Stimulated activated CD4-positive, alpha-beta T cell treated with anti-CD3 and anti-CD28 coated beads, TNF-alpha, amount 100 ng/mL, for 1 hour (primary cell): ENCODE measurements at regions not wholly inside any gene's neighbourhood (a gene's known extent, or its start where the extent isn't known, plus 50 kb on each side); places are given as distances from the start of the nearest gene placed in this dataset.

Experiments
- DNase-seq, 3 donors: peaks; one replicate each; pipeline ENCODE4 v3.0.0-alpha.2; 2020; ENCODE audit warnings: low read depth in 3 of 3, low spot score in 1 of 3

DNA sequence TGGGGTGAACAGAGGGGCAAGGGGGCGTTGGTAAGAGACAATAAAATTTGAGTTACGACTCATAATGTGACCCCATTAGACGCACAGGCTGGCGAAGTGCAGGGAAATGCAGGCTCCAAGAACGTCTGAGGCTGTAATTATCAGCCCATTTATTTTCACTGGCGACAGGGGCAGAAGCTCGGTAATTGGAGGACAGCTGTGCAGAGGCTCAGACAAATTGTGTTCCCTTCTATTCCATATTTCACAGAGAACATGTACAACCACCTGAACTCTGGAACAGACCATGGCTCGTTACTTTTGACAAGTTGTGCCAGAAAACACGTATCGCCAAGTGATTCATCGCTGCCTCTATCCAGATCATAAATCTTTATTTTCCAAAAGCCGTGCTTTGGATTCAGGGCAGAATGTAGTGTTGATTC is 137.3 kb upstream of the FRMD4A start:
- no peak for DNase-seq

DNA sequence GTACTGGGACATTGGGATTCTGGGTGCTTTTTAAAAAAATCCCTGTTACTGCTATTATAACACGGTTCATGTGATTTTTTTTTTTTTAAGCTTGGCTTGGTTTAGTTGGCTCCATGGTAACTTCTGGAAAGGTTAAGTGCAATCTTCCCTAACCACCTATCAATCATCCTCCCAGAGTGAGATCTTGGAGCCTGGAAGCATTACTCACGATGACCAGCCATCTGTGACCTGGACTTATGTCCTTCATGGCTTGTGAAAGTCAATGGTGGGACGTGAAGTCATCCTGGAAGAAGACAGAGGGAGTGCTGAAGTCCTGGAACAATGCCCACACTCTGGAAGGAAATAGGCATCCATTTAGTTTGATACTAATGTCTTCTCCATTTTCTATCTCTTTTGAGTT is 135.5 kb upstream of the FRMD4A start:
- no peak for DNase-seq

- DNase-seq, result no peak
Measured at GRCh38 chr10:14460447-14460846, 129.7 kb upstream of the FRMD4A start.

DNA sequence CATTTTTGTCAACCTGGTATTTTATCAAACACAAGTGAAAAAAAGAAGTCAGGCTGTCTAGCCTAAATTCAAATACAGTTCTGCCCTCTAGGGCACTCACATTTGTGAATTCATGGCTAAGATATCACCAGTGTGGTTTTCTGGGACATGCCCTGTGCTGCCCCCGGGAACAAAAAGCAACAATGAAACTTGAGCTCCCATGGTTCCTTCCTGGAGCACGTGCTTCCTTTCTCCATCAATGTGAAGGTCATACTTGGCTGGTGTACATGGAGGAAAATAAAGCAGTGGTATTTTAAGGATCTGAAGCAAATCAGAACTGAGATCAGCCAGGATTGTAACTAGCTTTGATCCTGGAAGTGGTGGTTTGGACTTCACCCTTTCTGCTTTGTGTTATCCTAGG is 128.9 kb upstream of the FRMD4A start:
- no peak for DNase-seq

DNA sequence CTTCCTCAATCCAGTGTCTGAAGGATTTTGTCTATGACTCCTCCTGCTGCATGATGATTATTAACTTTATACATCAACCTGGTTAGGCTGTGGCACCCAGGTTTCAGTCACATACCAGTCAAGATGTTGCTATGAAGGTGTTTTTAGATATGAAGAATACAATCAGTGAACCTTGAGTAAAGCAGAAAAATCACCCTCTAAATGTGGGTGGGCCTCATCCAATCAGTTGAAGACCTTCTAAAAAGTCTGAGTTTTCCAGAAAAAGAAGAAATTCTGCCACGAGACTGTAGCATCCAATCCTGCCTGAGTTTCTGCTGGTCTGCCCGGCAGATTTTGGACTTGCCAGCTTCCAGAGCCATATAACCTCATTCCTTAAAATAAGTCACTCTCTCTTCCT is 126.1 kb upstream of the FRMD4A start:
- no peak for DNase-seq

GRCh38 chr10:14456218-14456869 is 125.6 kb upstream of the FRMD4A start:
- DNase-seq, result no peak

- DNase-seq, result no peak
Measured at GRCh38 chr10:14454629-14455028, 123.9 kb upstream of the FRMD4A start.

DNA sequence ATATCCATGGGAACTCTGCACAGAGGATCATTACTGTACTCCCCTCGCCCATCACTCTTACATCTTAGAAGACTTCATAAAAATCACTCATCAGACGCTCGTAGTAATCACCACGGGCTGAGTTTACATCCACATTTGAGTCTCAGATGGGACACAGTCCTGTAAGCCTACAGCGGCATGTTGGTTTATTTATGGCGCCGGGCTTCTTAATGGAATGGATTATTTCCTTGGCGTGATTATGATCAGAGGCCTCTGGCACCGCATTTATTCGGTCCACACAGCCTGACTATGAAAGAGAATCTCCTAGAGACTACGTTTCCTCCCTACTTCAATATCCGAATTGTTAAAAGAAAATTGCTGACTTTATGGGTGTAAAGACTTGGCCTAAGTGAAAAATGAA is 123.5 kb upstream of the FRMD4A start:
- DNase-seq, result no peak

GRCh38 chr10:14453593-14453992 is 122.9 kb upstream of the FRMD4A start:
- no peak for DNase-seq

GRCh38 chr10:14451341-14451740 is 120.6 kb upstream of the FRMD4A start:
- no peak for DNase-seq

GRCh38 chr10:14450041-14450491 is 119.3 kb upstream of the FRMD4A start:
- no peak for DNase-seq

GRCh38 chr10:14449293-14449815 is 118.6 kb upstream of the FRMD4A start:
- DNase-seq, result no peak

DNA sequence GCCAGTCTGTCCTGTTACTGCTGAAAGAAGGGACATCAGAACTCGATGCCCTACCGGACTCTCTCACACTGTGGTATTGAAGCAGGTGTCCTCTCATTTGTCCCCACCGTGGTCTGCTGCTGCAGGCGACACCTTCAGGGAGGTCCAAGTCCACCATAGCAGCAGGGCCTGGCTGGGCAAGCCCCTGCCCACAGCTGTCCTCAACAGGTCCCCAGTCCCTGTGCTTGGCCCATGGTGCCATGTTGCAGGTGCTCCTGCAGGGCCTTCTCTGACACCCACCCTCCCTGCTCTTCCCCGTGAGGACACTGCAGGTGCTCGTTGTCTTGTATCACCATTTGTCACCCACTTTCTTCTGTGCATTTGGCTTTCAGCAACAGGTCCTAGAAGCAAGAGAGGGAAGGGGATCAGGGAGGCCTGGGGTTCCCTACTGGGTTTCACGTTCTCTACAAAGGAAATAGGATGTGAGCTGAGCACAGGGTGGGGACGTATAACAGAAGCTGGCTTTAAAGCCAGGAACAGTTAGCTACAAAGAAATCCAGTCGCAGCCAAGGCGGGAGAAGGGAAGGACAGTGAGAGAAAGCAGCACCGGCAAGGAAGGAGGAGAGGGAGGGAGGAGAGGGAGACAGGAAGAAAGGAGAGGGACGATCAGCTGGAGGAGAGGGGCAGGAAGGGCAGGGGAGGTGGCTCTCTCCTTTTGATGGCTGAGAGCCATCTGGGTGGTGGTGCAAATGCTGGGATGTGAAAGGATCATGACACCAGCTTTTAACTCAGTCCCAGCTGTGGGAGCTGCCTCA is 117.7 kb upstream of the FRMD4A start:
- no peak for DNase-seq

- DNase-seq, result no peak
Measured at GRCh38 chr10:14447094-14447839, 116.5 kb upstream of the FRMD4A start.

GRCh38 chr10:14439451-14440259 is 108.9 kb upstream of the FRMD4A start:
- DNase-seq, result no peak

- DNase-seq, result no peak
Measured at GRCh38 chr10:14438576-14438975, 107.9 kb upstream of the FRMD4A start.

DNA sequence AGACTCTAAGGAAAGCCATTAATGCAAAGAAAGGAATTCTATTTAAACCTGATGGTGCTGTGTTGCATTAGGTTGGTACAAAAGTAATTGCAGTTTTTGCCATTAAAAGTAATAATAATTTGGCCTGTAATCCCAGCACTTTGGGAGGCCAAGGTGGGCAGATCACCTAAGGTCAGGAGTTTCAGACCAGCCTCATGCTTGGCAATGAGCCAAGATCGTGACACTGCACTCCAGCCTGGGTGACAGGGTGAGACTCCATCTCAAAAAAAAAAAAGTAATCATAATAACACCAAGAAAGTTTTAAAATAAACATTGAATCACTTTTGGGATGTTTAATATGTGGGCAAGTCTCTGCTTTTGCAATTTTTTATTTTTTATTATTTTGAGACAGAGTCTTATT is 107.3 kb upstream of the FRMD4A start:
- DNase-seq, result no peak

- DNase-seq, result no peak
Measured at GRCh38 chr10:14435976-14436632, 105.4 kb upstream of the FRMD4A start.

GRCh38 chr10:14433147-14433546 is 102.4 kb upstream of the FRMD4A start:
- DNase-seq, result no peak

DNA sequence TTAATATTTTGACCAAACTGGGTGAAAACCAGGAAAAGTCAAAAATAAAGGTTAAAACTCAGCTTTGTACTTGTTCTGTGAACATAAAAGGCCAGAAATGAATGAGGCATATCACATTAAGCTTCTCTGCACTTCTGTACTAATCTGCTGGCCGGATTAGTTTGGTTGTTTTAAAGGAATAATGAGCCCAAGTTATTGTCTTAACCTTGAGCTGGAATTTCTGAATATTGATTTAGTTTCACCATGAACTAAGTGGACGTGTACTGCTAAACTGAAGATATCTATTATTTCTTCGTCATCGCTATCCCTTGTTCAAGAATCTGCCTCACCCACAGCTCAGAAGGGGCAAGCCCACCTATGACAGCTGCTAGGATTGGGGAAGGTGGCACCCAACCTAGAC is 101.1 kb upstream of the FRMD4A start:
- DNase-seq, result no peak
